NCI-H187 treated with DMSO at 0.1 percent for 48 hours (cell line): ENCODE measurements at regions not wholly inside any gene's neighbourhood (a gene's known extent, or its start where the extent isn't known, plus 50 kb on each side); places are given as distances from the start of the nearest gene placed in this dataset.
"Not testable (repeated sequence)": the region's sequence is repeated elsewhere in the genome, so short reads cannot be mapped to it uniquely, and the experiment has no call there.

Source experiments
- DNase-seq: peaks from one replicate; lab custom pipeline; 2025; lab: John Stamatoyannopoulos, UW

GRCh38 chr4:3648195-3648594, 116.0 kb upstream of the LRPAP1 start:
- DNase-seq, result no peak

GRCh38 chr4:3647421-3647820, 115.2 kb upstream of the LRPAP1 start:
- no peak for DNase-seq

- no peak for DNase-seq
Measured at GRCh38 chr4:3645711-3646679, 113.8 kb upstream of the LRPAP1 start.

DNA sequence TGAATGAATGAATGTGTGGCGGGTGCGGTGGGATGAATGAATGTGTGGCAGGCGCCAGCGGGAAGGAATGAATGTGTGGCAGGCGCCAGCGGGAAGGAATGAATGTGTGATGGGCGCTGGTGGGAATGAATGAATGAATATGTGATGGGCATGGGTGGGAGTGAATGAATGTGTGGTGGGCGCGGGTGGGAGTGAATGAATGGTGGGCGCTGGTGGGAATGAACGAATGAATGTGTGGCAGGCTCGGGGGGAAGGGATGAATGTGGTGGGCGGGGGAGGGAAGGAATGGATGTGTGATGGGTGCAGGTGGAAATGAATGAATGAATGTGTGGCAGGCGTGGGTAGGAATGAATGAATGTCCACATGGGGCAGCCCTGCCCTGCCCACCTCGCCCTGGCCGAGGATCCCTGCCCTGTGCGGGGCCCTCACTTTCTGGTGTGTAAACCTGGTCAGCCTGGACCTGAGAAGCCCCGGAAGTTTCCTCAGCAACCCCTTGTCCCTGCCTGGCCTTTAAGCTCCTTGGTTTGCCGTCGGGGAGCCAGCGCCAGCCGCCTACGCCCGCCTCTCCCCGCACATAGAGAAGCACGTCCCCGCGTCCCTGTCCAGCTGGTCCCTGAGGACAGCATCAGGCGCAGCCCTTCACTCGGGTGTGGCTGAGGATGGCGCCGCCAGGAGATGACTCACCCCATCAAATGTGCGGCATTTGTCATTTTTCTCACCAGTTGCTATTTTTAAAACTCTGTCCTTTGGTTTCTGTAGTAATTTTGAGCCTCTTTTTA, 112.8 kb upstream of the LRPAP1 start:
- no peak for DNase-seq

- no peak for DNase-seq
Measured at GRCh38 chr4:3643518-3644433, 111.6 kb upstream of the LRPAP1 start.

DNA sequence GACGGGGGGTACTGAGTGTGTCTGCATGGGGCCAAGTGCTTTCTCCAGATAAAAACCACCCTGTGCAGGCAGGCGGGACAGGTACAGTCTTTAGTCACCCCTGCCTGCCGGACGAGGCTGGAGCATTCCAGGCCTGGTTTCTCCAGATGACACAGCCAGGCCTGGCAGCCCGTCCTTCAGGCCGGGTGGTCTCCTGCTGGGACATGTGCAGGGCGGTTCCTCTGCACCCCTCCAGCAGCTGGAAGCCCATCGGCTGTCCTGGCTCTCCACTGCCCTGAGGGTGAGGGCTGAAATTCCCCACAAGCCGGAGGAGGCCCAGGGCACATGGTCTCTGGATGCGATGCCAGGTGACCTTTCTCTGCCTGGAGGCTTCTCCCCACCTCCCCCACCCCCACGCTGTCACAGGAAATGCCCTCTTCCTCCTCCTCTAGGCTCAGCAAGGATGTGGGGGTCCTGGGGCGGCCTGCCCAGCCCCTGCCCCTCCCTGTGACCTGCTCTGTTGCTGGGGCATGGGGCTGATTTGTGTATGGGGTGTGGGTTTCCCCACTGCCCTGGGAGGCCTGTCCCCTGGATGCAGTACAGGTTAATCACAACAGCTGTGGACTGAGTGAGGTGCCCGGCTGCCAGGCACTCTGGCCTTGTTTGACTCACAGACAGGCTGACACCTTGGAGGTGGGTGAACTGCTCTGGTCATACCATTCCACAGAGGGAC, 110.7 kb upstream of the LRPAP1 start:
- DNase-seq, result no peak

- no peak for DNase-seq
Measured at GRCh38 chr4:3642056-3642630, 109.9 kb upstream of the LRPAP1 start.

- no peak for DNase-seq
Measured at GRCh38 chr4:3641501-3641900, 109.3 kb upstream of the LRPAP1 start.

GRCh38 chr4:3640587-3640962, 108.4 kb upstream of the LRPAP1 start:
- no peak for DNase-seq

- DNase-seq, result no peak
Measured at GRCh38 chr4:3639613-3640586, 107.7 kb upstream of the LRPAP1 start.

GRCh38 chr4:3638080-3638795, 106.0 kb upstream of the LRPAP1 start:
- no peak for DNase-seq

GRCh38 chr4:3637326-3638016, 105.2 kb upstream of the LRPAP1 start:
- DNase-seq, result no peak

- DNase-seq, result no peak
Measured at GRCh38 chr4:3636646-3637320, 104.6 kb upstream of the LRPAP1 start.

DNA sequence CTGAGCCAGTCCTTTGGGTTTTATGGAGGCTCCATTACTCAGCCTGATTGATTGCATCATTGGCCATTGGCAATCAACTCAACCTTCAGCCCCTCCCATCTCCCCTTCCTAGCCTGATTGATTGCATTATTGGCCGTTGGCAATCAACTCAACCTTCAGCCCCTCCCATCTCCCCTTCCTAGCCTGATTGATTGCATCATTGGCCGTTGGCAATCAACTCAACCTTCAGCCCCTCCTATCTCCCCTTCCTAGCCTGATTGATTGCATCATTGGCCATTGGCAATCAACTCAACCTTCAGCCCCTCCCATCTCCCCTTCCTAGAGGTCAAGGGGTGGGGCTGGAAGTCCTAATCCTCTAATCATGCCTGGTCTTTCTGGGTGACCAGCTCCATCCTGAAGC, 103.8 kb upstream of the LRPAP1 start:
- not testable (repeated sequence) for DNase-seq

- DNase-seq, result no peak
Measured at GRCh38 chr4:3634894-3635820, 102.9 kb upstream of the LRPAP1 start.

GRCh38 chr4:3634281-3634857, 102.1 kb upstream of the LRPAP1 start:
- no peak for DNase-seq
